GM23248 (cell line): ENCODE measurements at regions not wholly inside any gene's neighbourhood (a gene's known extent, or its start where the extent isn't known, plus 50 kb on each side); places are given as distances from the start of the nearest gene placed in this dataset.

Experiments
- EZH2 ChIP-seq: fragments of 200-600 bp; sonication (generic); IDR thresholded peaks from 2 replicates; pipeline ENCODE4 v1.6.1; 2018; ENCODE audit warnings: antibody characterized with exemption, mild to moderate bottlenecking; ENCODE audit not compliant: insufficient read depth, poor library complexity, severe bottlenecking
- EZH2phosphoT487 ChIP-seq: fragments of 200-600 bp; sonication (generic); IDR thresholded peaks from 2 replicates; pipeline ENCODE4 v1.6.1; 2018; ENCODE audit warnings: antibody characterized with exemption, moderate library complexity, mild to moderate bottlenecking, low read depth; ENCODE audit not compliant: insufficient read depth

- no peak for TF ChIP-seq EZH2
- TF ChIP-seq EZH2phosphoT487: no peak
Measured at GRCh38 chr17:27087935-27088766, 205.8 kb upstream of the WSB1 start.
